Endothelial cell of umbilical vein (primary cell): ENCODE measurements at regions not wholly inside any gene's neighbourhood (a gene's known extent, or its start where the extent isn't known, plus 50 kb on each side); places are given as distances from the start of the nearest gene placed in this dataset. TPM values are rescaled to one million over a fixed set of nuclear protein-coding genes. Genes with fewer than 3 reads are reported as not detected.

ENCODE experiments used
- BruUV-seq: library from RNA; stranded (reverse); fragments of 400-500 nt; replicated peaks from 2 replicates; lab custom pipeline; 2021; lab: Mats Ljungman, UMichigan
- CTCF ChIA-PET: fragments of 300-600, 350-600 bp; sonication (Branson Sonifier 250); formaldehyde crosslinking; loops from one replicate; lab custom pipeline; 2021; ENCODE audit warnings: antibody characterized with exemption, inconsistent platforms; lab: Charles Lee
- POLR2A ChIA-PET: fragments of 300-600, 350-600 bp; sonication (Branson Sonifier 250); formaldehyde crosslinking; loops from one replicate; lab custom pipeline; 2021; ENCODE audit warnings: antibody characterized with exemption, inconsistent platforms; lab: Charles Lee
- DNase-seq: peaks from one replicate; pipeline ENCODE4 v3.0.0-alpha.2; 2011; ENCODE audit warnings: low read depth, low spot score
- FAIRE-seq: peaks from 2 replicates; lab custom pipeline; 2011; peaks lifted over from hg19 to GRCh38; lab: Jason Lieb, UNC
- H2AFZ ChIP-seq: 2 replicates; pipeline ENCODE4 v1.6.0; 2012; ENCODE audit warnings: low read depth, low read length, control low read depth, inconsistent platforms
- H3K27ac ChIP-seq: 2 replicates; pipeline ENCODE4 v1.5.1; 2011; ENCODE audit warnings: low read depth, mild to moderate bottlenecking, control low read depth, low read length, moderate library complexity; ENCODE audit not compliant: insufficient read depth
- H3K27me3 ChIP-seq, 2 experiments: 2 replicates each; pipeline versions ENCODE4 v1.6.0 to v1.6.1; 2011; ENCODE audit warnings: low read length in 2 of 2, mixed read lengths in 1 of 2; ENCODE audit not compliant: control insufficient read depth in 2 of 2, insufficient read depth in 2 of 2
- H3K36me3 ChIP-seq, 2 experiments: 2 replicates in 1 of 2; 3 replicates in 1 of 2; pipeline ENCODE4 v1.5.1; 2011; ENCODE audit warnings: low read length in 2 of 2, mild to moderate bottlenecking in 1 of 2, moderate library complexity in 1 of 2; ENCODE audit not compliant: control insufficient read depth in 2 of 2, insufficient read depth in 2 of 2; ENCODE audit errors: extremely low read depth in 1 of 2
- H3K4me1 ChIP-seq: 3 replicates; pipeline ENCODE4 v1.5.1; 2011; ENCODE audit warnings: mild to moderate bottlenecking, low read length; ENCODE audit not compliant: control insufficient read depth, insufficient read depth; ENCODE audit errors: extremely low read depth
- H3K4me2 ChIP-seq: 2 replicates; pipeline ENCODE4 v1.6.1; 2011; ENCODE audit warnings: low read length, control low read depth, mixed read lengths; ENCODE audit not compliant: insufficient read depth
- H3K4me3 ChIP-seq, 3 experiments: fragments of 200-600 bp in 1 of 3; sonication (generic), shearing (Covaris generic) in 1 of 3; replicated peaks in 1 of 3; 2 replicates each; pipeline ENCODE4 v1.5.1; 2011 to 2016; ENCODE audit warnings: control low read depth in 3 of 3, low read length in 3 of 3, mild to moderate bottlenecking in 2 of 3, inconsistent platforms in 1 of 3, low read depth in 1 of 3, moderate library complexity in 1 of 3; ENCODE audit not compliant: insufficient read depth in 1 of 3
- H3K79me2 ChIP-seq: 2 replicates; pipeline ENCODE4 v1.6.0; 2012; ENCODE audit warnings: low read length, inconsistent platforms; ENCODE audit not compliant: control insufficient read depth, insufficient read depth
- H3K9ac ChIP-seq: replicated peaks from 2 replicates; pipeline ENCODE3; 2011; ENCODE audit warnings: low read length, control low read depth; ENCODE audit not compliant: insufficient read depth; ENCODE audit errors: extremely low read depth
- H3K9me1 ChIP-seq: replicated peaks from 3 replicates; pipeline ENCODE4 v1.6.0; 2011; ENCODE audit warnings: mild to moderate bottlenecking, low read length; ENCODE audit not compliant: control insufficient read depth, insufficient read depth; ENCODE audit errors: extremely low read depth
- H3K9me3 ChIP-seq: replicated peaks from 2 replicates; pipeline ENCODE4 v1.5.1; 2012; ENCODE audit warnings: low read length, inconsistent platforms; ENCODE audit not compliant: control insufficient read depth, insufficient read depth
- H4K20me1 ChIP-seq: replicated peaks from 2 replicates; pipeline ENCODE3; 2011; ENCODE audit warnings: mild to moderate bottlenecking, low read length; ENCODE audit not compliant: control insufficient read depth, insufficient read depth; ENCODE audit errors: extremely low read depth
- CTCF ChIP-seq, 2 donors: IDR thresholded peaks; 1 replicate in 1 of 2; 2 replicates in 1 of 2; pipeline ENCODE4 v1.5.1; 2011; ENCODE audit warnings: low read length in 2 of 2, mild to moderate bottlenecking in 2 of 2, moderate library complexity in 2 of 2, control low read depth in 1 of 2, inconsistent platforms in 1 of 2, low read depth in 1 of 2; ENCODE audit not compliant: insufficient read depth in 1 of 2; ENCODE audit errors: extremely low read depth in 1 of 2
- GATA2 ChIP-seq: IDR thresholded peaks from 2 replicates; pipeline ENCODE4 v1.7.0; 2011; ENCODE audit warnings: low read depth, mild to moderate bottlenecking, moderate library complexity, mixed read lengths, low read length; ENCODE audit not compliant: insufficient read length, insufficient read depth
- JUN ChIP-seq: IDR thresholded peaks from 2 replicates; pipeline ENCODE4 v1.6.1; 2011; ENCODE audit warnings: borderline replicate concordance, low read depth; ENCODE audit not compliant: insufficient read length, insufficient read depth
- MAX ChIP-seq: IDR thresholded peaks from 2 replicates; pipeline ENCODE4 v1.6.1; 2011; ENCODE audit not compliant: insufficient read depth, insufficient read length
- MYC ChIP-seq: IDR thresholded peaks from one replicate; pipeline ENCODE4 v1.6.1; 2011; ENCODE audit warnings: mild to moderate bottlenecking, low read depth, low read length
- POLR2AphosphoS5 ChIP-seq: IDR thresholded peaks from 2 replicates; pipeline ENCODE4 v1.6.1; 2012; ENCODE audit warnings: low read depth, mild to moderate bottlenecking, control low read depth, low read length, moderate library complexity; ENCODE audit not compliant: insufficient read depth
- dilution Hi-C: fragments of 300-500 bp; cut with MboI; formaldehyde crosslinking; loops from one replicate; pipeline ENCODE4 v1.15.0; 2019; ENCODE audit warnings: low sequenced_read_pairs; ENCODE audit not compliant: extremely low pct_ligation_motif_present
- intact Hi-C: fragments of 100-400 bp; cut with micrococcal nuclease; formaldehyde crosslinking; loops from one replicate; pipeline ENCODE4 v1.10.0; 2022
- small RNA-seq: library from RNA; depleted of rRNA; stranded (forward); fragments of <200 nt; gene quantifications from one replicate; pipeline ENCODE3, GENCODE V24; 2012; ENCODE audit warnings: low replicate concordance, low read depth; ENCODE audit not compliant: insufficient read depth, insufficient read length

DNA sequence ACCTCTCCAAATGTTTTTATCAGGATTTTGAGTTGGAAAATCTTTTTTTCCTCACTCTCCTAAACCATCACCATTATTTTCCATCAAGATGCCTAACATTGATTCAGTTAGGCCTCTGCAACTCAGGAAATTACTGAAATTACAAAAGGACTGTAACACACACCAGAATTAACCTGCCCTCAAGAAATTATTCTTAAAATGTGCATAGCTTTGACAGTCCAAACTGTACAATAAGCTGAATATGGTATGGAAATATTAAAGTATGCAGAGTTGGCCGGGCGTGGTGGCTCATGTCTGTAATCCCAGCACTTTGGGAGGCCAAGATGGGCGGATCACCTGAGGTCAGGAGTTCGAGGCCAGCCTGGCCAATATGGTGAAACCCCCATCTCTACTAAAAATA, 50.2 kb upstream of the PHLPP1 start:
- no peak overlapping the region for H2AFZ ChIP-seq
- DNase-seq: no peak
- no peak overlapping the region for H3K27ac ChIP-seq
- dilution Hi-C loops: no loop called here
- no peaks in the 10 kb centered on the region for H3K27me3 ChIP-seq
- H3K4me1 ChIP-seq: no peaks in the 10 kb centered on the region
- no peak for FAIRE-seq
- no peaks in the 10 kb centered on the region for H3K9me3 ChIP-seq
- no peaks in the 10 kb centered on the region for H3K79me2 ChIP-seq
- ChIA-PET CTCF (interaction anchor here (1.0 kb wide), 1 partner anchor 31 kb away, joined by 3 read pairs; no protein-coding TSS in a partner anchor), POLR2A (no interaction called here)
- TF ChIP-seq CTCF (IDR thresholded peaks at IDR 0.05; ENCODE audit: extremely low read depth in 1 of 2, insufficient read depth in 1 of 2, low read depth in 1 of 2, low read length in 2 of 2) (no peak), MYC (no peak), POLR2AphosphoS5 (no peak), MAX (no peak), JUN (no peak), GATA2 (no peak)
- intact Hi-C loops: no loop called here
- no peak overlapping the region for H3K4me2 ChIP-seq
- no peak overlapping the region for H3K9ac ChIP-seq
- no peaks in the 10 kb centered on the region for H3K9me1 ChIP-seq
- no TSS peak for BruUV-seq
- H3K36me3 ChIP-seq: no peaks in the 10 kb centered on the region
- H3K4me3 ChIP-seq: no peak overlapping the region
- no peaks in the 10 kb centered on the region for H4K20me1 ChIP-seq

Small RNA genes lying in the stretch of these regions (small RNA-seq; reads per million reads assigned to genes)
- gene RN7SL705P: not detected
